Tibial nerve (tissue), 4 donors: ENCODE measurements at regions not wholly inside any gene's neighbourhood (a gene's known extent, or its start where the extent isn't known, plus 50 kb on each side); places are given as distances from the start of the nearest gene placed in this dataset.

Experiments used
- DNase-seq, 2 donors: peaks; one replicate each; pipeline ENCODE4 v3.0.0-alpha.2; 2019; ENCODE audit warnings: low spot score in 2 of 2
- H3K27ac ChIP-seq, 4 donors: fragments of 200-600 bp; sonication (generic) in 3 of 4; one replicate each; pipeline ENCODE4 v1.5.1; 2017 to 2019; ENCODE audit warnings: mild to moderate bottlenecking in 1 of 4
- H3K27me3 ChIP-seq, 2 donors: fragments of 200-600 bp; sonication (generic) in 1 of 2; one replicate each; pipeline versions ENCODE4 v1.5.1 to v1.6.0; 2017 to 2019
- H3K36me3 ChIP-seq, 3 donors: fragments of 200-600 bp; sonication (generic); one replicate each; pipeline ENCODE4 v1.5.1; 2018 to 2019
- H3K4me1 ChIP-seq, 4 donors: fragments of 200-600 bp; sonication (generic) in 3 of 4; one replicate each; pipeline ENCODE4 v1.5.1; 2017 to 2019
- H3K4me3 ChIP-seq, 4 donors: fragments of 200-600 bp; sonication (generic) in 3 of 4; one replicate each; pipeline ENCODE4 v1.5.1; 2017 to 2019; ENCODE audit warnings: mild to moderate bottlenecking in 1 of 4, moderate library complexity in 1 of 4
- H3K9me3 ChIP-seq, 4 donors: fragments of 200-600 bp; sonication (generic) in 3 of 4; one replicate each; pipeline ENCODE4 v1.5.1; 2017 to 2019
- EP300 ChIP-seq, 2 donors: sonication (generic); formaldehyde crosslinking; IDR thresholded peaks; one replicate each; pipeline ENCODE4 v1.6.1; 2017; ENCODE audit warnings: antibody characterized with exemption in 2 of 2, mild to moderate bottlenecking in 1 of 2
- POLR2A ChIP-seq, 2 donors: fragments of 450-650 bp; IDR thresholded peaks; one replicate each; pipeline ENCODE4 v1.6.1; 2017; ENCODE audit warnings: antibody characterized with exemption in 2 of 2, mild to moderate bottlenecking in 2 of 2, moderate library complexity in 2 of 2
- WGBS, 2 donors: methylation state at CpG; one replicate each; pipeline ENCODE4 v1.1.5; 2018; 5-methylcytosine and 5-hydroxymethylcytosine counted together
- TF ChIP-seq, protein P1 (sequence below), 5 experiments: fragments of 200-600 bp in 3 of 5; fragments of 450-650 bp in 2 of 5; sonication (generic) in 3 of 5; IDR thresholded peaks; one replicate each; pipeline ENCODE4 v1.5.1; 2016 to 2019; ENCODE audit warnings: antibody characterized with exemption in 5 of 5, mild to moderate bottlenecking in 3 of 5, moderate library complexity in 2 of 5

- 75 to 85% methylated on average over 6 to 8 of the region's 8 CpGs for WGBS, 2 donors
Observed at GRCh38 chr2:88832311-88832991, 141.0 kb downstream of the RPIA start.

GRCh38 chr2:88832992-88833389, 141.5 kb downstream of the RPIA start:
- Histone ChIP-seq H3K4me1 (no peaks in the 10 kb centered on the region), H3K27ac (no peak overlapping the region), H3K9me3 (no peaks in the 10 kb centered on the region), H3K36me3 (no peaks in the 10 kb centered on the region), H3K27me3 (no peaks in the 10 kb centered on the region), H3K4me3 (no peak overlapping the region)
- WGBS, 2 donors, result 92 to 96% methylated on average over 1 of the region's 1 CpG
- TF ChIP-seq, protein P1, sequence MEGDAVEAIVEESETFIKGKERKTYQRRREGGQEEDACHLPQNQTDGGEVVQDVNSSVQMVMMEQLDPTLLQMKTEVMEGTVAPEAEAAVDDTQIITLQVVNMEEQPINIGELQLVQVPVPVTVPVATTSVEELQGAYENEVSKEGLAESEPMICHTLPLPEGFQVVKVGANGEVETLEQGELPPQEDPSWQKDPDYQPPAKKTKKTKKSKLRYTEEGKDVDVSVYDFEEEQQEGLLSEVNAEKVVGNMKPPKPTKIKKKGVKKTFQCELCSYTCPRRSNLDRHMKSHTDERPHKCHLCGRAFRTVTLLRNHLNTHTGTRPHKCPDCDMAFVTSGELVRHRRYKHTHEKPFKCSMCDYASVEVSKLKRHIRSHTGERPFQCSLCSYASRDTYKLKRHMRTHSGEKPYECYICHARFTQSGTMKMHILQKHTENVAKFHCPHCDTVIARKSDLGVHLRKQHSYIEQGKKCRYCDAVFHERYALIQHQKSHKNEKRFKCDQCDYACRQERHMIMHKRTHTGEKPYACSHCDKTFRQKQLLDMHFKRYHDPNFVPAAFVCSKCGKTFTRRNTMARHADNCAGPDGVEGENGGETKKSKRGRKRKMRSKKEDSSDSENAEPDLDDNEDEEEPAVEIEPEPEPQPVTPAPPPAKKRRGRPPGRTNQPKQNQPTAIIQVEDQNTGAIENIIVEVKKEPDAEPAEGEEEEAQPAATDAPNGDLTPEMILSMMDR (IDR thresholded peaks at IDR 0.05), result no peak
- TF ChIP-seq EP300 (IDR thresholded peaks at IDR 0.05) (no peak), POLR2A (IDR thresholded peaks at IDR 0.05) (no peak)
- DNase-seq, result no peak

More at GRCh38 chr2:88832311-88832991, 141.0 kb downstream of the RPIA start:
- TF ChIP-seq EP300 (IDR thresholded peaks at IDR 0.05) (no peak), POLR2A (IDR thresholded peaks at IDR 0.05) (no peak)
- TF ChIP-seq, protein P1 (IDR thresholded peaks at IDR 0.05), result no peak
- no peaks in the 10 kb centered on the region for H3K9me3 ChIP-seq
- H3K4me3 ChIP-seq, result no peak overlapping the region
- H3K4me1 ChIP-seq, result no peaks in the 10 kb centered on the region
- no peak overlapping the region for H3K27ac ChIP-seq
- no peaks in the 10 kb centered on the region for H3K36me3 ChIP-seq
- H3K27me3 ChIP-seq, result no peaks in the 10 kb centered on the region
- DNase-seq, result no peak

DNA sequence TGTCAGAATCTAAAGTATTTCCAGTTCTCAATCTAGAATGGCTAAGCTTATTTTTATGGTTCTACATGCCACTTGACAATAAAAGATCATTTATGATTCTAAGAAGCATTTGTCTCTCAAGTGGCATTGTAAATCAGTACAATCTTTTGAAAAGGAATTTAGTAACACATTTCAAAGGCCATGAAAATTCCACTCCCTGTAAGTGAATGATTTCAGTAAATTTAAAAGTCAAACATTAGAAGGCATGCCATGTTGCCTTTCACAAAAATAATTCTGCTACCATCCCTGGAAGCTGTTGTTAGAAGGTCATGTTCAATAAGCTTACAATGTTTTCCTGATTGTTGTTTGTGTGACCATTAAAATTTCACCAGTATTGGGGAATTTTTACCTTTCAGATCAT, 142.9 kb downstream of the RPIA start:
- DNase-seq, result no peak
- no peak for TF ChIP-seq EP300 (IDR thresholded peaks at IDR 0.05)
- TF ChIP-seq, protein P1 (IDR thresholded peaks at IDR 0.05), result no peak
- Histone ChIP-seq H3K4me1 (no peaks in the 10 kb centered on the region), H3K9me3 (no peaks in the 10 kb centered on the region), H3K4me3 (no peak overlapping the region), H3K27me3 (no peaks in the 10 kb centered on the region), H3K27ac (no peak overlapping the region), H3K36me3 (no peaks in the 10 kb centered on the region)

- H3K27me3 ChIP-seq, result no peaks in the 10 kb centered on the region
- no peaks in the 10 kb centered on the region for H3K9me3 ChIP-seq
- no peak for TF ChIP-seq EP300 (IDR thresholded peaks at IDR 0.05)
- TF ChIP-seq, protein P1 (IDR thresholded peaks at IDR 0.05), result no peak
- TF ChIP-seq POLR2A (IDR thresholded peaks at IDR 0.05), result no peak
- H3K4me3 ChIP-seq, result no peak overlapping the region
- no peak for DNase-seq
- no peaks in the 10 kb centered on the region for H3K36me3 ChIP-seq
- no peak overlapping the region for H3K27ac ChIP-seq
- no peaks in the 10 kb centered on the region for H3K4me1 ChIP-seq
Observed at GRCh38 chr2:88834866-88835265, 143.4 kb downstream of the RPIA start.

GRCh38 chr2:88835726-88836125, 144.3 kb downstream of the RPIA start:
- no peak overlapping the region for H3K4me3 ChIP-seq
- TF ChIP-seq, protein P1 (IDR thresholded peaks at IDR 0.05), result no peak
- TF ChIP-seq POLR2A (IDR thresholded peaks at IDR 0.05) (no peak), EP300 (IDR thresholded peaks at IDR 0.05) (no peak)
- H3K9me3 ChIP-seq, result no peaks in the 10 kb centered on the region
- H3K27ac ChIP-seq, result no peak overlapping the region
- no peaks in the 10 kb centered on the region for H3K36me3 ChIP-seq
- DNase-seq, result no peak
- H3K27me3 ChIP-seq, result no peaks in the 10 kb centered on the region
- WGBS, 2 donors, result 74 to 75% methylated on average over 2 of the region's 2 CpGs
- H3K4me1 ChIP-seq, result no peaks in the 10 kb centered on the region
